ENCODE measurements at regions not wholly inside any gene's neighbourhood (a gene's known extent, or its start where the extent isn't known, plus 50 kb on each side); places are given as distances from the start of the nearest gene placed in this dataset.

DNA sequence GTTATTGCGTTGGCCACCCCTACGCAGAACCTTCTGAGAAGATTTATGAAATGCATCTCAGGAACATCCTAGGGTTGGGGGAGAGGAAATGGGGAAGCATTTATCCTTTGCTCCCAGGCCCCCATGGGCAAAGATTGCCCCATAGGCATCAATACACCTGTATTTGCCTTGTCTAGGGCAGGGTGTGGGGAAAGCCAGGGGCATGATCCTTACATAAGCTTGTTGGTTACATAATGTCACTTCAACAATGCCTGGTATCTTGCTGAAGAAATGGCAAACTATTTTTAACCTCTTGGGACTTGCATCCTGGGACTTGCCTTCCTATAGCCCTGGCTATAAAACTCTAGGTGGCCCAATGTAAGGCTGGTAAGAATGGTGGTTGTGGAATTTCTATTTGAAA lies 53.9 kb upstream of the SPRED2 start:
- TF ChIP-seq, protein P1, sequence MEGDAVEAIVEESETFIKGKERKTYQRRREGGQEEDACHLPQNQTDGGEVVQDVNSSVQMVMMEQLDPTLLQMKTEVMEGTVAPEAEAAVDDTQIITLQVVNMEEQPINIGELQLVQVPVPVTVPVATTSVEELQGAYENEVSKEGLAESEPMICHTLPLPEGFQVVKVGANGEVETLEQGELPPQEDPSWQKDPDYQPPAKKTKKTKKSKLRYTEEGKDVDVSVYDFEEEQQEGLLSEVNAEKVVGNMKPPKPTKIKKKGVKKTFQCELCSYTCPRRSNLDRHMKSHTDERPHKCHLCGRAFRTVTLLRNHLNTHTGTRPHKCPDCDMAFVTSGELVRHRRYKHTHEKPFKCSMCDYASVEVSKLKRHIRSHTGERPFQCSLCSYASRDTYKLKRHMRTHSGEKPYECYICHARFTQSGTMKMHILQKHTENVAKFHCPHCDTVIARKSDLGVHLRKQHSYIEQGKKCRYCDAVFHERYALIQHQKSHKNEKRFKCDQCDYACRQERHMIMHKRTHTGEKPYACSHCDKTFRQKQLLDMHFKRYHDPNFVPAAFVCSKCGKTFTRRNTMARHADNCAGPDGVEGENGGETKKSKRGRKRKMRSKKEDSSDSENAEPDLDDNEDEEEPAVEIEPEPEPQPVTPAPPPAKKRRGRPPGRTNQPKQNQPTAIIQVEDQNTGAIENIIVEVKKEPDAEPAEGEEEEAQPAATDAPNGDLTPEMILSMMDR (conservative IDR thresholded peaks at IDR 0.05; ENCODE audit: low read depth, low read length) = no peak
- TF ChIP-seq EZH2 (IDR thresholded peaks at IDR 0.05; ENCODE audit: borderline replicate concordance, low read depth, low read length, poor library complexity, severe bottlenecking) = no peak
